Astrocyte of the hippocampus (primary cell): ENCODE measurements at regions not wholly inside any gene's neighbourhood (a gene's known extent, or its start where the extent isn't known, plus 50 kb on each side); places are given as distances from the start of the nearest gene placed in this dataset.
A peak's percentile ranks its signal among the peaks of the same experiment; 100 is the strongest.
"Not testable (repeated sequence)": the region's sequence is repeated elsewhere in the genome, so short reads cannot be mapped to it uniquely, and the experiment has no call there.

ENCODE experiments used
- DNase-seq: peaks from one replicate; pipeline ENCODE4 v3.0.0; 2011; ENCODE audit warnings: low read depth, low spot score

- DNase-seq, result not testable (repeated sequence)
Observed at GRCh38 chr15:24304747-24305146, 370.8 kb upstream of the NPAP1 start.

GRCh38 chr15:24305643-24306042 lies 369.9 kb upstream of the NPAP1 start:
- not testable (repeated sequence) for DNase-seq

DNA sequence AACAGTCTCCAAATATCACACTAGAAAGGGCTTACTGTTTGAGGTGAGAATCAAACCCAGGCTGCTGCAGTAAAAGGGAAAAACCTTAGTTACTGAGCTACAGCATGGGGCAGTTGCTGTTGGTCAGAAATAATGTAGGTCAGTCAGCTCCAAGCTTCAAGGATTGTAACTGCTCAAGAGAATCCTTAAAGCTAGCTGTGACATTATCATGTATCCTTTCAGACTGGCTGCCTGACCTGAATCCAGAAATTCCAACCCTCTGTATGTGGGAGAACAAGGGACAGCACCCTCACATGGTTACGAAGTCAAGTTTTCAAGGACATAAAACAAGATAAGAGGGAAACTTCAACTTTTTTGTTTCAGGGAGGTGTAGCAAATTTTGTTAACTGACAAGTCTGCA lies 365.9 kb upstream of the NPAP1 start:
- not testable (repeated sequence) for DNase-seq

DNA sequence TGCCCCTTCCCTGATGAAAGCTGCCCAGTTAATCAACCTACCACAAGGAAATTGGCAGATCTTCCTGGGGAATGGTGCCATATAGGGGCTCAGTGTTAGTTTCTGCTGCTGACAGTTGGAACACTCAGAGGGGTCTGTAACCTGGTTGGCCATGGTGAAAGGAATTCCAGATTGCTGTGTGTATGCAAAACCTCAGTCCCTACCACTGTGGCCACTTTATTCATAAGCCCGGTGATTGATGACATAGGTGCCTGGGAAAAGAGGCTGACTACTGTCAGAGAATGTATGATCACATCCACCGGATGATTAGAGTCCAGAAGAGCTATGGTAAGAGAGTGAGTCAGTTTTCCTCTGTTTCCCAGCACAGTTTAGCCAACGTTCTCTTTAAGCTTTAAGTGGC lies 363.9 kb upstream of the NPAP1 start:
- DNase-seq, result peak; percentile 62

DNA sequence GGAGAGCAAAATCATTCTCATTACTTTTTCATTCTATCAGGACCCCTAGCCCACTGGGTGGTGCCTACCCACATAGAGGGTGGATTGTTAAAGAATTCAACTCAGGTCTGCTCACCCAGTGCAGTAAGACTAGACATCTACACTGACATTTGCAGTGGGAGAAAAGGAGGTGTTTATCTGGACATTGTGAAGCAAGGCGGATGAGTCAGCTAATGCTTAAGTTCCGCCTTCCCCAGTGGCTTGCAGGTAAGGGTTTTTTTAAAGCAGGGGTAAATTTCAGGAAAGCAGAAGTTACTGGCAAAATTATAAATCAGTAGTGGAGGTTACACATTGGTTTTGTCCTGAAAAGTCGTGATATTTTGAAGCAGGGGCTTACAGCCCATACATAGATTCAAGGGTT lies 359.2 kb upstream of the NPAP1 start:
- DNase-seq, result not testable (repeated sequence)

- peak; percentile 9 for DNase-seq
Observed at GRCh38 chr15:24318981-24319380, 356.6 kb upstream of the NPAP1 start.

DNA sequence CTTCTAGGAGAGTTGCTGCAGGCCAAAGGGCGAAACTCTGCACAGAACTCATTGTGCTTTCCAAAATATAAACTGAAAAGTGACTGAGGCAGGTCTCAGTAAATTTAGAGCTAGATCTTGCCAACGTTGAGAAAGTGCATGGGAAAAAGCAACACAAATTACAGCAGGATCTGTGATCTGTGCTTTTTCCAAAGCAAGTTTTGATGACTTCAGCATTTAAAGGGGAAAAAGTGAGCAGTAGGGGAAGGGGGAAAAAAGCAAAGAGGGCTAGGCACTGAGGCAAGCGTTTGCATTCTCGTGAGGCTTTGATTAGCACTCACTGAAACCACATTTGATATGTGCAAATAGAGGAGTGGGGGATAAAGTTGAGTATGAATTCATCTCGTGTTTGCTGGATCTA lies 351.5 kb upstream of the NPAP1 start:
- not testable (repeated sequence) for DNase-seq

GRCh38 chr15:24326513-24326912 lies 349.1 kb upstream of the NPAP1 start:
- peak; percentile 76 for DNase-seq

DNA sequence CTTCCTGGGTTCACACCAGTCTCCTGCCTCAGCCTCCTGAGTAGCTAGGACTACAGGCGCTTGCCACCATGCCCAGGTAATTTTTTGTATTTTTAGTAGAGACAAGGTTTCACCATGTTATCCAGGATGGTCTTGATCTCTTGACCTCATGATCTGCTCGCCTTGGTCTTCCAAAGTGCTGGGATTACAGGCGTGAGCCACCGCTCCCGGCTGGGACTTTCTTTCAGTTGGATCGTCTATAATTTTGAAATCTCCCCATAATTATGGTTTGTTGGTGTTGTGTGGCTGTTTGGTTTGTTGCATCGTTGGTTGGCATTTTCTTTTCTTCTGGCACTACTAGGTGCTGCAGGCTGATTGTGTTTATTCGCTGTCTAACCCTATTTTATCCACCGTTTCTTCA lies 343.6 kb upstream of the NPAP1 start:
- DNase-seq, result not testable (repeated sequence)

DNA sequence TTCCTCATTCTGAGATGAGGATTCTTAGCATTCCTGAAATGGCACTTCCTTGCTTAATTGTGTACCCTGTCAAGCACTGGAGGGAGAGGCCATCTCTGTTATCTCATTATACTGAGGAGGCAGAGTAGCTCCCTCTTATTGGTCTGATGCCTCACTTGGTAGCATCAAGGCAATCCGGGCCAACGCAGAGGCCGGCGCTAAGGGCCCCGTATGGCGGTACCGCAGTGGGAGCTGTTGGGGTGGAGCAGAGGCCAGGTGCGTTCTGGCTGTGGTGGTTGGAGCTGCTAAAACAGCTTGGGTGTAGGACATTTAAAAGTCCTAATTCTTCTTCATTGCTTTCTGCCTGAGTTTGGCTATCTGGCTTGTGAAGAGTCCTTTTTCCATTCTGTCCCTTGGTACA lies 333.7 kb upstream of the NPAP1 start:
- not testable (repeated sequence) for DNase-seq

DNA sequence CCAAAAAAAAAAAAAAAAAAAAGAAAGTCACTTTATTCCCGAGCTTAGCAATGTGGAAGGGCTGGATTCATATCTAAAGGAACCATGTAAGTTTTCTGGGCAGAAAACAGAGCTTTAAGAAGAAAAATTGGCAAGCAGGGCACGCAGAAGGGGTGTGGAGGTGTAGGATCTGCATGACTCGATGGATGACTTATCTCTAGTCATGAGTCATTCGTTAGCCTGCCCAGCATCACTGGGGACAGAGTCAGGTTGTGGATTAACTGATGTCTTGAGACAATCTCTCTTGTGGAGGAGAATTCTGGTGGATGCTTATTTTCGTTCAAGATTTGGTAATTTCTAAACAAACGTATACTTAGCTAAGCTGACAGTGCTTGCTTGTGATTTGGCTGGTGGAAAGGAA lies 322.8 kb upstream of the NPAP1 start:
- DNase-seq, result peak; percentile 1

DNA sequence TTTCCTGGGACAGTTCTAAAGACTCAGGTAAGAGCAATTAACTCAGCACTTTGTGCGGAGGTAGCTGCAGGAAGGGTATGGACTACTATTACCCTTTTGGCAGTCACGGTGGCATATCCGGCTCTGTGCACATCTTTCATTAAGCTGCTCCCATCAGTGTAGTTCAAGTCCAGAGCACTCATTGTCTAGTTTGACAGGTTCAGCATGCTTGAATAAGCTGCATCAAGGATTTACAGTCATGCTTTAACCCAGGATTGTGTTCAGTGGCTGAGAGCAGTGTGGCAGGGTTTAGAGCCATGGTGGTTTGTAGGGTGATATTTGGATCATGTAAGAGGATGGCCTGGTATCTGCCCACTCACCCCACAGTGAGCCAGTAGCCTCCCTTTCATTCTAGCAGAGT lies 294.5 kb upstream of the NPAP1 start:
- not testable (repeated sequence) for DNase-seq

DNA sequence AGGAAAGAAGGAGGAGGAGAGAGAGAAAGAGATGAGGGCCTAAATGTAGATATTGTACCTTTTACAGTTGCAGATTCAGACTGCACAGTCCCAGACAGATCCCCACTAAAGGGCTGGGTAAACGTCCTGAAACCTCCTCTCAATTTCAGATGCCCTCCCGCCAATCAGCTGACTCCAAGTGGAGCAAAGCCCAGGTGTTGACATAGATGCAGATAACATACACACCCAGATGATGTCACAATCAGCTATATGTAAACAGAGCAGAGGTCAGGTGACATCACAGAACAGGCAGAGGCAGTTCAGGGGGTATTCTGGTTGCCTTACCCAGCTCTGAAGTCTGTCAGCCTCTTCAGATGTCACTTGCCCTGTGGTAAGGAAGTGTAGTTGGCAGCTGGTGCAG lies 290.3 kb upstream of the NPAP1 start:
- not testable (repeated sequence) for DNase-seq

GRCh38 chr15:24394303-24394702 lies 281.3 kb upstream of the NPAP1 start:
- no peak for DNase-seq

- DNase-seq, result not testable (repeated sequence)
Observed at GRCh38 chr15:24412649-24413048, 262.9 kb upstream of the NPAP1 start.

DNA sequence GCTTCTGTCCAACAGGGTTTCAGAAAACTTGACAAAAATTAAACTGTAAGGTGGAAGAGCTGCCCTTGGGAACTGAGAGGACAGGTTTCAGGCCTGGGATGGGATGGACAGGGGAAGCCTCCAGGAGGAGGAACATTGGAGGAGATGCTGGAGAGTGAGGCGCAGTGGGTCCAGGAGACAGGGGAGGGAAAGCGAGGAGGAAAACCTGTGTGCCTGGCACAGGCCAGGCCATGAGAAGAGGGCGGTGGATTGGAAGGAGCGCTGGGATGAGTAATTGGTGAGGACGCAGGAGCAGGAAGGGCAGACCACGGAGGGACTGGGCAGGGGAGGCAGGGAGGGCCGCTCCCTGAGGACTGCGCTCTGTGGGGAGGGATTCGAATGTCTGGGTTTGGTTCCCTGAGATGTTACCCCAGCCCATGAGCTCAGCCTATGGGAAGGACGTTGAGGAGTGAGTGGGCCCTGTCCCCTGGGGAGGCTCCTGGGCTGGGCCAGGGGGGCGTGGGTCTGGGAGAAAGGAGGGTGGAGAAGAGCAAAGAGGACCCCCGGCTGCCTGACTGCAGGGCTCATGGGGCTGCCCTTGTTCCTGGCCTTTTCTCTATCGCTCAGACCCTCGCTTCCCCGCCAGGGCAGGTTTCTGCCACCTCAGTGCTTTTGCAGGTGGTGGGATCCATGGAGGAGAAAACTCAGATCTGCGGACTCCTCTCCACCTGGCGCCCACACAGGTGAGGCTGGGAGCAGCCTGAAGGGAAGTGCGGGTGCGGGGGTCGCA lies 249.1 kb upstream of the NPAP1 start:
- DNase-seq, result not testable (repeated sequence)

DNA sequence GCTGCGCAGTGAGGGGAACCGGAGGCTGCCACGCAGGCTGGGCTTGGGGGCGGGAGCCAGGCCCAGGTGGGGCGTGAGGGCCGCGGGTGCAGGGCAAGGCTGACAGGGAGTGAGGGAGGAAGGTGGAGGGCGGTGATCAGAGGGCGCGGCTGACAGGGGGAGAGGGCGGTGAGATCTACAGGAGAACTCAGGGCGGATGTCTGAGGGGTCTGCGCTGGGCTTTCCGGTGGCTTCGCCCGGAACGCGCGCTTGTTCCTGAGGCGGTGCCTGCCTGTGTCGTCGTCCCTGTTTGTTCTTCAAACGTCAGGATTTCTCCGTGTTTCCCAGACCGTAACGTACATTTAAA lies 248.5 kb upstream of the NPAP1 start:
- DNase-seq, result not testable (repeated sequence)

DNA sequence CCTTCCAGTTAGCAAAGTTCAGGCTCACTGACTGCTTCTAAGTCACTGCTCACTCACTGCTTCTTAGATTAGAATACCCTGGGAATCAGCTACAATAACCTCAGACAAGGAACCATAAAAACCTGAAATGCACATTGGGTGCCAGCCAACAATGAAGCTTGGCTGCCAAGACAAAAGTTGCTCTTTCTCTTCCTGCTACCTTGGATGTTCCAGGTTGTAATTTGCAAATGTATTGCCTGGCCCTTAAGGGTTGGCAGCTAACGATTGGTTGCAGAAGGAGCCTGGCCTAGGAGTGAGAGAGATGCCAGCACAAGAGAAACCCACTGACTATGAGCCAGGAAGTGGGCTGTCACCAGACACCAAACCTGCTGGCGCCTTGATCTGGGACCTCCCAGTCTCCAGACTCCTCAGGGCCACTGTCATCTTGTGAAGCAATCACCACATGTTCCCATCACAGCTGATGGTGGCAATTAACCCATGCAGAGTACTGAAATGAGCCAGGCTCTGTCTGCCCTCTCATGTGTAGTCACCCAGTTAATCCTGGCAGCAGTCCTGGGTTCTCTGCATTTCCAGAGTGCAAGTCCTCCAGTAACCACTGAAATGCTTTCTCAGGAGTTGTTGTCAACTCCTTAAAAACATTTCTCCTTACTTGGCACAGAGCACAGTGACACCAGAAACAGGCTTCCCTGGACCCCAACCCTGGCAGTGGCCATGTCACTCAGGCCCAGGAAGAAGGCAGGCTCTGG lies 240.3 kb upstream of the NPAP1 start:
- not testable (repeated sequence) for DNase-seq

- DNase-seq, result not testable (repeated sequence)
Observed at GRCh38 chr15:24437270-24437669, 238.3 kb upstream of the NPAP1 start.

GRCh38 chr15:24437735-24438134 lies 237.8 kb upstream of the NPAP1 start:
- DNase-seq, result not testable (repeated sequence)

DNA sequence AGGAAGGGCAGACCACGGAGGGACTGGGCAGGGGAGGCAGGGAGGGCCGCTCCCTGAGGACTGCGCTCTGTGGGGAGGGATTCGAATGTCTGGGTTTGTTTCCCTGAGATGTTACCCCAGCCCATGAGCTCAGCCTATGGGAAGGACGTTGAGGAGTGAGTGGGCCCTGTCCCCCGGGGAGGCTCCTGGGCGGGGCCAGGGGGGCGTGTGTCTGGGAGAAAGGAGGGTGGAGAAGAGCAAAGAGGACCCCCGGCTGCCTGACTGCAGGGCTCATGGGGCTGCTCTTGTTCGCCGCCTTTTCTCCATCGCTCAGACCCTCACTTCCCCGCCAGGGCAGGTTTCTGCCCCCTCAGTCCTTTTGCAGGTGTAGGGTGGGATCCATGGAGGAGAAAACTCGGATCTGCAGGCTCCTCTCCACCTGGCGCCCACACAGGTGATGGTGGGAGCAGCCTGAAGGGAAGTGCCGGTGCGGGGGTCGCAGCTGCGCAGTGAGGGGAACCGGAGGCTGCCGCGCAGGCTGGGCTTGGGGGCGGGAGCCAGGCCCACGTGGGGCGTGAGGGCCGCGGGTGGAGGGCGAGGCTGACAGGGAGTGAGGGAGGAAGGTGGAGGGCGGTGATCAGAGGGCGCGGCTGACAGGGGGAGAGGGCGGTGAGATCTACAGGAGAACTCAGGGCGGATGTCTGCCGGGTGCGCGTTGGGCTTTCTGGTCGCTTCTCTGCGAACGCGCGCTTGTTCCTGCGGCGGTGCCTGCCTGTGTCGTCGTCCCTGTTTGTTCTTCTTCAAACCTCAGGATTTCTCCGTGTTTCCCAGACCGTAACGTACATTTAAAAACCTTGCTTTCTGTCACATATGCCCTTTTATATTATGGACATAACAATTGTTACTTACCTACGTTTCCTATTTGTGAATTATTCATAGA lies 198.2 kb upstream of the NPAP1 start:
- peak; percentile 9 for DNase-seq
